OCI-LY1 (cell line): ENCODE measurements at regions not wholly inside any gene's neighbourhood (a gene's known extent, or its start where the extent isn't known, plus 50 kb on each side); places are given as distances from the start of the nearest gene placed in this dataset.
"Not testable (repeated sequence)": the region's sequence is repeated elsewhere in the genome, so short reads cannot be mapped to it uniquely, and the experiment has no call there.

Experiments
- H2AFZ ChIP-seq: fragments of 200-600 bp; sonication (generic), shearing (Covaris generic); 2 replicates; pipeline ENCODE4 v1.6.0; 2014; ENCODE audit warnings: antibody characterized with exemption, mild to moderate bottlenecking, low read length
- H3F3A ChIP-seq: fragments of 200-600 bp; sonication (generic), shearing (Covaris generic); 2 replicates; pipeline ENCODE4 v1.6.0; 2014; ENCODE audit warnings: mild to moderate bottlenecking, antibody characterized with exemption, low read length, moderate library complexity; ENCODE audit not compliant: insufficient read depth
- H3K27ac ChIP-seq: fragments of 200-600 bp; sonication (generic); 2 replicates; pipeline ENCODE4 v1.5.1; 2014; ENCODE audit warnings: low read length, mixed run types, mild to moderate bottlenecking, low read depth; ENCODE audit not compliant: poor library complexity, severe bottlenecking
- H3K27me3 ChIP-seq: fragments of 200-600 bp; sonication (generic); 2 replicates; pipeline ENCODE4 v1.6.0; 2014; ENCODE audit warnings: antibody characterized with exemption, mild to moderate bottlenecking, low read length, moderate library complexity; ENCODE audit not compliant: insufficient read depth
- H3K36me3 ChIP-seq: fragments of 200-600 bp; sonication (generic); 2 replicates; pipeline ENCODE4 v1.6.1; 2014; ENCODE audit warnings: mild to moderate bottlenecking, antibody characterized with exemption, low read length, moderate library complexity, mixed read lengths; ENCODE audit not compliant: insufficient read depth
- H3K4me1 ChIP-seq: fragments of 200-600 bp; sonication (generic); 2 replicates; pipeline ENCODE4 v1.5.1; 2014; ENCODE audit warnings: mild to moderate bottlenecking, low read length, moderate library complexity; ENCODE audit not compliant: insufficient read depth, severe bottlenecking
- H3K4me2 ChIP-seq: fragments of 200-600 bp; sonication (generic), shearing (Covaris generic); 2 replicates; pipeline ENCODE4 v1.6.1; 2014; ENCODE audit warnings: low read length
- H3K4me3 ChIP-seq: fragments of 200-600 bp; sonication (generic); 2 replicates; pipeline ENCODE4 v1.5.1; 2014; ENCODE audit warnings: low read length, low read depth, mild to moderate bottlenecking, mixed read lengths; ENCODE audit not compliant: poor library complexity, severe bottlenecking
- H3K79me2 ChIP-seq: fragments of 200-600 bp; shearing (Covaris generic); 2 replicates; pipeline ENCODE4 v1.6.1; 2016; ENCODE audit warnings: mixed run types, low read length, mixed read lengths; ENCODE audit not compliant: insufficient read depth
- H3K9ac ChIP-seq: fragments of 200-600 bp; sonication (generic), shearing (Covaris generic); 2 replicates; pipeline ENCODE4 v1.6.1; 2014; ENCODE audit warnings: mild to moderate bottlenecking, low read length, mixed read lengths
- H3K9me2 ChIP-seq: fragments of 200-600 bp; sonication (generic), shearing (Covaris generic); 2 replicates; pipeline ENCODE4 v1.6.1; 2014; ENCODE audit warnings: low read depth, mild to moderate bottlenecking, low read length, mixed read lengths
- H3K9me3 ChIP-seq: fragments of 200-600 bp; shearing (Covaris generic); 2 replicates; pipeline ENCODE4 v1.6.1; 2014; ENCODE audit warnings: low read length, mixed read lengths
- H4K20me1 ChIP-seq: fragments of 200-600 bp; sonication (generic), shearing (Covaris generic); 2 replicates; pipeline ENCODE4 v1.6.0; 2016; ENCODE audit warnings: mild to moderate bottlenecking, low read length; ENCODE audit not compliant: insufficient read depth
- CTCF ChIP-seq: fragments of 200-600 bp; sonication (generic), shearing (Covaris generic); IDR thresholded peaks from 2 replicates; pipeline ENCODE4 v1.5.1; 2017; ENCODE audit warnings: mild to moderate bottlenecking, antibody characterized with exemption, low read length, moderate library complexity, mixed read lengths
- EZH2 ChIP-seq: fragments of 200-600 bp; sonication (generic), shearing (Covaris generic); IDR thresholded peaks from 2 replicates; pipeline ENCODE4 v1.8.0; 2017; ENCODE audit warnings: borderline replicate concordance, mixed run types, mild to moderate bottlenecking, antibody characterized with exemption, low read length, moderate library complexity, mixed read lengths

DNA sequence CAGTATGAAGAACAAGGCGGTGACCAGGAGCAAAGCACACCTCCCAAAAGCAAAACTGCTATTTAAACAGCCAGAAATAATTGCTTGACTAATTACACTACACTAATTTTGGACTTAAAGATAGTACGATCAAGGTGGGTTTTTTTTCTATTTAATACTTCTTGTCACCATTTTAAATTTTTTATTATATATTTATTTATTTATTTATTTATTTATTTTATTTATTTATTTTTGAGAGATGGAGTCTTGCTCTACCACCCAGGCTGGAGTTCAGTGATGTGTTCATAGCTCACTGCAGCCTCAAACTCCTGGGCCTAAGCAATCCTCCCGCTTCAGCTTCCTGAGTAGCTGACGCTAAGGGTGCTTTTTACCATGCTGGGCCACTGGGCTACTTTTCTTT is 146.2 kb upstream of the IRX1 start:
- TF ChIP-seq EZH2 (no peak), CTCF (no peak)
- H3K79me2 ChIP-seq = no peaks in the 10 kb centered on the region
- no peaks in the 10 kb centered on the region for H3F3A ChIP-seq
- H3K4me3 ChIP-seq = no peak overlapping the region
- no peak overlapping the region for H3K4me2 ChIP-seq
- H3K4me1 ChIP-seq = no peaks in the 10 kb centered on the region
- H3K36me3 ChIP-seq = no peaks in the 10 kb centered on the region
- no peak overlapping the region for H2AFZ ChIP-seq
- H3K9me3 ChIP-seq = no peaks in the 10 kb centered on the region
- H3K27ac ChIP-seq = no peak overlapping the region
- no peaks in the 10 kb centered on the region for H4K20me1 ChIP-seq
- no peaks in the 10 kb centered on the region for H3K9me2 ChIP-seq
- no peak overlapping the region for H3K9ac ChIP-seq
- H3K27me3 ChIP-seq = no peaks in the 10 kb centered on the region

- no peak overlapping the region for H2AFZ ChIP-seq
- H3K4me1 ChIP-seq = no peaks in the 10 kb centered on the region
- H3K27me3 ChIP-seq = no peaks in the 10 kb centered on the region
- H3K9ac ChIP-seq = no peak overlapping the region
- H3F3A ChIP-seq = no peaks in the 10 kb centered on the region
- TF ChIP-seq CTCF (no peak), EZH2 (no peak)
- H3K36me3 ChIP-seq = no peaks in the 10 kb centered on the region
- no peaks in the 10 kb centered on the region for H3K79me2 ChIP-seq
- no peaks in the 10 kb centered on the region for H3K9me3 ChIP-seq
- no peak overlapping the region for H3K4me3 ChIP-seq
- no peak overlapping the region for H3K4me2 ChIP-seq
- H4K20me1 ChIP-seq = no peaks in the 10 kb centered on the region
- H3K27ac ChIP-seq = no peak overlapping the region
- no peaks in the 10 kb centered on the region for H3K9me2 ChIP-seq
Measured at GRCh38 chr5:3446410-3446809, 149.2 kb upstream of the IRX1 start.

DNA sequence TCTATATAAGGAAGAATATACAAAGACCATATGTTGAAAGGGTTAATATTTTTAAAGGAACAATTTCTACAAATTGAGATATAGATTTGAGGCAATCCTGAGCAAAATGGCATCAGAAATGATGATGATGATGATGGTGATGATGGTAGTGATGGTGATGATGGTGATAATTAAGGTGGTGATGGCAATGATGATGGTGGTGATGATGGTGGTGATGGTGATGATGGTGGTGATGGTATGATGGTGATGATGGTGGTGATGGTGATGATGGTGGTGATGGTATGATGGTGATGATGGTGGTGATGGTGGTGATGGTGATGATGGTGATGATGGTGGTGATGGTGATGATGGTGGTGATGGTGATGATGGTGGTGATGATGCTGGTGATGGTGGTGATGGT is 150.1 kb upstream of the IRX1 start:
- not testable (repeated sequence) for H3K4me1 ChIP-seq, H3K79me2 ChIP-seq, H3K9me3 ChIP-seq, H3K4me3 ChIP-seq, H3F3A ChIP-seq, H3K36me3 ChIP-seq, H4K20me1 ChIP-seq, H3K9me2 ChIP-seq, H3K27ac ChIP-seq, H3K4me2 ChIP-seq, H2AFZ ChIP-seq, H3K9ac ChIP-seq, H3K27me3 ChIP-seq

- no peaks in the 10 kb centered on the region for H3K27me3 ChIP-seq
Measured at GRCh38 chr5:3432135-3432534, 163.5 kb upstream of the IRX1 start.

More at GRCh38 chr5:3432135-3432534, 163.5 kb upstream of the IRX1 start:
- H3K4me1 ChIP-seq = no peaks in the 10 kb centered on the region
- no peak for TF ChIP-seq EZH2
- TF ChIP-seq CTCF = no peak
- no peaks in the 10 kb centered on the region for H3K36me3 ChIP-seq
- H2AFZ ChIP-seq = no peak overlapping the region
- H3K9ac ChIP-seq = no peak overlapping the region
- no peaks in the 10 kb centered on the region for H3K79me2 ChIP-seq
- no peaks in the 10 kb centered on the region for H3K9me3 ChIP-seq
- no peak overlapping the region for H3K4me2 ChIP-seq
- no peaks in the 10 kb centered on the region for H4K20me1 ChIP-seq
- H3F3A ChIP-seq = no peaks in the 10 kb centered on the region
- no peak overlapping the region for H3K27ac ChIP-seq
- no peak overlapping the region for H3K4me3 ChIP-seq
- no peaks in the 10 kb centered on the region for H3K9me2 ChIP-seq
